Right lobe of liver (tissue), 6 donors: ENCODE measurements at regions not wholly inside any gene's neighbourhood (a gene's known extent, or its start where the extent isn't known, plus 50 kb on each side); places are given as distances from the start of the nearest gene placed in this dataset.

Experiments used
- ATAC-seq, 4 donors: fragments of 200-7000 bp; cut with Tn5 transposase; one replicate each; pipeline ENCODE4 v1.9.1; 2020; ENCODE audit warnings: mild to moderate bottlenecking in 4 of 4, moderate library complexity in 4 of 4
- DNase-seq, 3 donors: peaks; one replicate each; pipeline ENCODE4 v3.0.0-alpha.2; 2020
- H3K27ac ChIP-seq, 3 donors: fragments of 200-600 bp; one replicate each; pipeline ENCODE4 v1.8.0; 2022
- H3K27me3 ChIP-seq, 2 donors: fragments of 200-600 bp; one replicate each; pipeline ENCODE4 v1.8.0; 2022
- H3K36me3 ChIP-seq, 4 donors: fragments of 200-600 bp; sonication (generic) in 1 of 4; one replicate each; pipeline versions ENCODE4 v1.5.1 to v1.8.0; 2017 to 2022; ENCODE audit warnings: control low read depth in 1 of 4
- H3K4me1 ChIP-seq, 4 donors: fragments of 200-600 bp; sonication (generic) in 1 of 4; one replicate each; pipeline versions ENCODE4 v1.5.1 to v1.8.0; 2017 to 2022; ENCODE audit warnings: control low read depth in 1 of 4
- H3K4me3 ChIP-seq, 3 donors: fragments of 200-600 bp; one replicate each; pipeline ENCODE4 v1.8.0; 2022
- H3K9me3 ChIP-seq, 4 donors: fragments of 200-600 bp; sonication (generic) in 1 of 4; one replicate each; pipeline versions ENCODE4 v1.5.1 to v1.8.0; 2017 to 2022; ENCODE audit warnings: control low read depth in 1 of 4
- CTCF ChIP-seq, 4 donors: fragments of 200-600 bp in 3 of 4; fragments of 450-650 bp in 1 of 4; IDR thresholded peaks; one replicate each; pipeline versions ENCODE4 v1.5.1 to v1.8.0; 2016 to 2022; ENCODE audit warnings: antibody characterized with exemption in 4 of 4, mild to moderate bottlenecking in 2 of 4
- POLR2A ChIP-seq: fragments of 450-650 bp; IDR thresholded peaks from one replicate; pipeline ENCODE4 v1.6.1; 2017; ENCODE audit warnings: antibody characterized with exemption, mild to moderate bottlenecking
- whole genome bisulfite sequencing: methylation state at CpG from one replicate; pipeline ENCODE4 v1.1.6; 2018; ENCODE audit warnings: low coverage, low lambda C conversion rate; ENCODE audit not compliant: insufficient coverage; ENCODE audit errors: missing lambda C conversion rate; 5-methylcytosine and 5-hydroxymethylcytosine counted together
- intact Hi-C, 2 donors: fragments of 100-400 bp; cut with DNase I; formaldehyde crosslinking; loops; one replicate each; pipeline versions ENCODE4 v1.11.2 to v1.14.1; 2022
- donor health status: DM: no; HTN: yes; CAD: no.
- donor health status: DM: no; HTN: no; CAD: no.
- donor health status: DM: no; HTN: no; CAD: no.
- donor health status: DM: no; HTN: yes; CAD: no.
- donor health status: DM: no; HTN: yes; CAD: no.

GRCh38 chr1:30319765-30320580 is 403.4 kb downstream of the MATN1 start:
- 67% methylated on average over 5 of the region's 11 CpGs for WGBS
- ATAC-seq (no peak), DNase-seq (peak in 1 of 3 donors; percentile 30)
- Histone ChIP-seq H3K9me3 (no peaks in the 10 kb centered on the region), H3K27ac (no peak overlapping the region), H3K4me1 (no peaks in the 10 kb centered on the region), H3K36me3 (no peaks in the 10 kb centered on the region), H3K4me3 (no peak overlapping the region), H3K27me3 (no peaks in the 10 kb centered on the region)
- TF ChIP-seq CTCF (IDR thresholded peaks at IDR 0.05) (no peak), POLR2A (no peak)
- intact Hi-C loops: no loop called here

- Histone ChIP-seq H3K9me3 (no peaks in the 10 kb centered on the region), H3K4me3 (no peak overlapping the region), H3K4me1 (no peaks in the 10 kb centered on the region), H3K27ac (no peak overlapping the region), H3K36me3 (no peaks in the 10 kb centered on the region), H3K27me3 (no peaks in the 10 kb centered on the region)
- WGBS: 26% methylated on average over 5 of the region's 18 CpGs
- ATAC-seq: no peak
- TF ChIP-seq CTCF (IDR thresholded peaks at IDR 0.05) (no peak), POLR2A (no peak)
- intact Hi-C loops: no loop called here
- DNase-seq: peak in 1 of 3 donors; percentile 29
These were observed 404.3 kb downstream of the MATN1 start for GRCh38 chr1:30318864-30319718.

- Histone ChIP-seq H3K9me3 (no peaks in the 10 kb centered on the region), H3K27me3 (no peaks in the 10 kb centered on the region), H3K27ac (no peak overlapping the region), H3K4me1 (no peaks in the 10 kb centered on the region), H3K4me3 (no peak overlapping the region), H3K36me3 (no peaks in the 10 kb centered on the region)
- DNase-seq: peak in 1 of 3 donors; percentile 11
- no peak for ATAC-seq
- WGBS: 5% methylated on average over 6 of the region's 8 CpGs
- TF ChIP-seq POLR2A (no peak), CTCF (IDR thresholded peaks at IDR 0.05) (no peak)
- intact Hi-C loops: no loop called here
These were observed 405.0 kb downstream of the MATN1 start for GRCh38 chr1:30318413-30318812.

- TF ChIP-seq POLR2A (no peak), CTCF (IDR thresholded peaks at IDR 0.05) (no peak)
- Histone ChIP-seq H3K36me3 (no peaks in the 10 kb centered on the region), H3K27me3 (no peaks in the 10 kb centered on the region), H3K4me3 (no peak overlapping the region), H3K27ac (no peak overlapping the region), H3K9me3 (no peaks in the 10 kb centered on the region), H3K4me1 (no peaks in the 10 kb centered on the region)
- peak in 1 of 3 donors; percentile 20 for DNase-seq
- intact Hi-C loops: no loop called here
- ATAC-seq: no peak
- 16% methylated on average over 3 of the region's 8 CpGs for WGBS
These were observed 405.5 kb downstream of the MATN1 start for GRCh38 chr1:30317921-30318320.
